MM.1S (cell line): ENCODE measurements at regions not wholly inside any gene's neighbourhood (a gene's known extent, or its start where the extent isn't known, plus 50 kb on each side); places are given as distances from the start of the nearest gene placed in this dataset.
A peak's percentile ranks its signal among the peaks of the same experiment; 100 is the strongest.
"Not testable (repeated sequence)": the region's sequence is repeated elsewhere in the genome, so short reads cannot be mapped to it uniquely, and the experiment has no call there.

Source experiments
- DNase-seq: peaks from one replicate; pipeline ENCODE4 v3.0.0-alpha.2; 2015
- H2AFZ ChIP-seq: fragments of 300-600 bp; sonication (generic); 2 replicates; pipeline ENCODE4 v1.6.0; 2016; ENCODE audit warnings: antibody characterized with exemption, low read length
- H3F3A ChIP-seq: fragments of 300-600 bp; sonication (generic); 2 replicates; pipeline ENCODE4 v1.6.1; 2016; ENCODE audit warnings: mild to moderate bottlenecking, antibody characterized with exemption, low read length, moderate library complexity, mixed read lengths; ENCODE audit not compliant: insufficient read depth
- H3K27ac ChIP-seq: fragments of 300-600 bp; sonication (generic); 2 replicates; pipeline ENCODE4 v1.5.1; 2016; ENCODE audit warnings: mild to moderate bottlenecking, low read length
- H3K27me3 ChIP-seq: fragments of 300-600 bp; sonication (generic); replicated peaks from 2 replicates; pipeline ENCODE4 v1.6.0; 2016; ENCODE audit warnings: low read length; ENCODE audit not compliant: insufficient read depth
- H3K36me3 ChIP-seq: fragments of 300-600 bp; sonication (generic); replicated peaks from 2 replicates; pipeline ENCODE4 v1.6.1; 2016; ENCODE audit warnings: mild to moderate bottlenecking, low read length, mixed read lengths; ENCODE audit not compliant: insufficient read depth
- H3K4me1 ChIP-seq: fragments of 300-600 bp; sonication (generic); 2 replicates; pipeline ENCODE4 v1.6.1; 2016; ENCODE audit warnings: low read length, mixed read lengths
- H3K4me2 ChIP-seq: fragments of 300-600 bp; sonication (generic); 2 replicates; pipeline ENCODE4 v1.6.0; 2016; ENCODE audit warnings: low read depth, low read length
- H3K4me3 ChIP-seq: fragments of 300-600 bp; sonication (generic); 2 replicates; pipeline ENCODE4 v1.5.1; 2016; ENCODE audit warnings: low read length, mixed read lengths
- H3K79me2 ChIP-seq: fragments of 300-600 bp; sonication (generic); 2 replicates; pipeline ENCODE4 v1.6.1; 2016; ENCODE audit warnings: mixed run types, low read length, mixed read lengths
- H3K9ac ChIP-seq: fragments of 300-600 bp; sonication (generic); 2 replicates; pipeline ENCODE4 v1.6.1; 2016; ENCODE audit warnings: low read length, mixed read lengths
- H3K9me2 ChIP-seq: fragments of 300-600 bp; sonication (generic); replicated peaks from 2 replicates; pipeline ENCODE4 v1.6.1; 2016; ENCODE audit warnings: mild to moderate bottlenecking, low read length, mixed read lengths; ENCODE audit not compliant: insufficient read depth
- H3K9me3 ChIP-seq: fragments of 300-600 bp; sonication (generic); replicated peaks from 2 replicates; pipeline ENCODE4 v1.6.1; 2016; ENCODE audit warnings: mild to moderate bottlenecking, low read length, mixed read lengths; ENCODE audit not compliant: insufficient read depth
- H4K20me1 ChIP-seq: fragments of 300-600 bp; sonication (generic); 2 replicates; pipeline ENCODE4 v1.6.1; 2016; ENCODE audit warnings: mild to moderate bottlenecking, low read length, moderate library complexity, mixed read lengths; ENCODE audit not compliant: insufficient read depth
- EZH2 ChIP-seq: fragments of 300-600 bp; sonication (generic); optimal IDR thresholded peaks from 2 replicates; pipeline ENCODE3; 2017; ENCODE audit warnings: low read depth, mild to moderate bottlenecking, antibody characterized with exemption, low read length, mixed read lengths
- EZH2phosphoT487 ChIP-seq: fragments of 300-600 bp; sonication (generic); IDR thresholded peaks from 2 replicates; pipeline ENCODE4 v1.6.1; 2018; ENCODE audit warnings: antibody characterized with exemption, low read length
- TF ChIP-seq, protein P1 (sequence below): fragments of 300-600 bp; sonication (generic); IDR thresholded peaks from 2 replicates; pipeline ENCODE4 v1.5.1; 2016; ENCODE audit warnings: antibody characterized with exemption, low read length, mixed read lengths

DNA sequence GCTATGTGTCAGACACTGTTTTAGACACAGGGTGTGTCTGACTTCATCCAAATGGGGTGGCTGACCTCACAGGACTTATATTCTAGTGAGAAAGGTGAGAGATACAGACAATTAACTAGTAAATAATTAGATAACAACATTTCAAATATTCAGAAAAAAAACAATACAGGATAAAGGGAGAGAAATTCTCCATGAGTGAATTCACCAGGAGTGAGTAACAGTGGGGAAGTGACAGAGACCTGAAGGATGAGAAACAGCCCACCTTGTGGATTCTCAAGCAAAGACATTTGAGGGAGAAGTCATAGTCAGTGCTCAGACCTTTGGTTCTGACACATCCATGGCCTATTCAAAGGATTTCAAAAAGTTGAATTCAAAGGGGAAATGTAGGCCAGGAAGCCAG, 627.9 kb downstream of the IQCM start:
- no peaks in the 10 kb centered on the region for H3K27me3 ChIP-seq
- no peak overlapping the region for H2AFZ ChIP-seq
- no peaks in the 10 kb centered on the region for H4K20me1 ChIP-seq
- H3K79me2 ChIP-seq: no peaks in the 10 kb centered on the region
- no peaks in the 10 kb centered on the region for H3K36me3 ChIP-seq
- no peak overlapping the region for H3K4me3 ChIP-seq
- no peak overlapping the region for H3K4me2 ChIP-seq
- no peak overlapping the region for H3K9ac ChIP-seq
- H3F3A ChIP-seq: no peaks in the 10 kb centered on the region
- H3K4me1 ChIP-seq: no peaks in the 10 kb centered on the region
- H3K9me2 ChIP-seq: no peaks in the 10 kb centered on the region
- H3K27ac ChIP-seq: no peak overlapping the region
- TF ChIP-seq, protein P1, sequence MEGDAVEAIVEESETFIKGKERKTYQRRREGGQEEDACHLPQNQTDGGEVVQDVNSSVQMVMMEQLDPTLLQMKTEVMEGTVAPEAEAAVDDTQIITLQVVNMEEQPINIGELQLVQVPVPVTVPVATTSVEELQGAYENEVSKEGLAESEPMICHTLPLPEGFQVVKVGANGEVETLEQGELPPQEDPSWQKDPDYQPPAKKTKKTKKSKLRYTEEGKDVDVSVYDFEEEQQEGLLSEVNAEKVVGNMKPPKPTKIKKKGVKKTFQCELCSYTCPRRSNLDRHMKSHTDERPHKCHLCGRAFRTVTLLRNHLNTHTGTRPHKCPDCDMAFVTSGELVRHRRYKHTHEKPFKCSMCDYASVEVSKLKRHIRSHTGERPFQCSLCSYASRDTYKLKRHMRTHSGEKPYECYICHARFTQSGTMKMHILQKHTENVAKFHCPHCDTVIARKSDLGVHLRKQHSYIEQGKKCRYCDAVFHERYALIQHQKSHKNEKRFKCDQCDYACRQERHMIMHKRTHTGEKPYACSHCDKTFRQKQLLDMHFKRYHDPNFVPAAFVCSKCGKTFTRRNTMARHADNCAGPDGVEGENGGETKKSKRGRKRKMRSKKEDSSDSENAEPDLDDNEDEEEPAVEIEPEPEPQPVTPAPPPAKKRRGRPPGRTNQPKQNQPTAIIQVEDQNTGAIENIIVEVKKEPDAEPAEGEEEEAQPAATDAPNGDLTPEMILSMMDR: no peak
- no peak for TF ChIP-seq EZH2
- no peak for DNase-seq
- no peaks in the 10 kb centered on the region for H3K9me3 ChIP-seq

DNA sequence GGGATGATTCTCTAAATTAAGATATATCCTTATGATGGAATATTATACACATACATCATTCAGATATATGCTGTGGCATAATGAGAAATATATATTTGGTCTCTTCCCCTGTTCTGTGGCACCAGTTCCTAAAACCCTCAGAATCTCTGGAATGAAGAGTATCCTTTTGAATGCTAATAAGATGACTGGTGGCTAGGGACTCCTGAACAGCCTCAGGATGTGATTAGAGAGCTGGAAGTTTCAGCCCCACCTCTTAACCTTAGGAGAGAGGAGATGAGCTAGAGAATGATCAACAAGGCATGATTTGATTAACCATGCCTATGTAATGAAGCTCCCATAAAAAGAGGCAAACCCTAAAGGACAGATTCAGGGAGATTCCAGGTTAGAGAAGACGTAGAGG, 632.0 kb downstream of the IQCM start:
- Histone ChIP-seq H3K4me2 (no peak overlapping the region), H3K79me2 (no peaks in the 10 kb centered on the region), H3K9ac (no peak overlapping the region), H3K27me3 (no peaks in the 10 kb centered on the region), H3K4me1 (no peaks in the 10 kb centered on the region), H3K27ac (no peak overlapping the region), H3K9me3 (no peaks in the 10 kb centered on the region), H3K9me2 (no peaks in the 10 kb centered on the region), H3K4me3 (no peak overlapping the region), H3K36me3 (no peaks in the 10 kb centered on the region), H4K20me1 (no peaks in the 10 kb centered on the region), H3F3A (no peaks in the 10 kb centered on the region), H2AFZ (no peak overlapping the region)
- no peak for TF ChIP-seq EZH2phosphoT487
- TF ChIP-seq EZH2: no peak
- TF ChIP-seq, protein P1: no peak
- DNase-seq: no peak

DNA sequence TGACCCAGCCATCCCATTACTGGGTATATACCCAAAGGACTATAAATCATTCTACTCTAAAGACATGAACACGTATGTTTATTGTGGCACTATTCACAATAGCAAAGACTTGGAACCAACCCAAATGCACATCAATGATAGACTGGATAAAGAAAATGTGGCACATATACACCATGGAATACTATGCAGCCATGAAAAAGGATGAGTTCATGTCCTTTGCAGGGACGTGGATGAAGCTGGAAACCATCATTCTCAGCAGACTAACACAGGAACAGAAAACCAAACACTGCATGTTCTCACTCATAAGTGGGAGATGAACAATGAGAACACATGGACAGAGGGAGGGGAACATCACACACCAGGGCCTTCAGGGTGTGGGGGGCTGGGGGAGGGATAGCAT, 634.2 kb downstream of the IQCM start:
- H3F3A ChIP-seq, H3K9ac ChIP-seq, H2AFZ ChIP-seq, H3K4me3 ChIP-seq, H4K20me1 ChIP-seq, DNase-seq, H3K27ac ChIP-seq, H3K9me3 ChIP-seq, H3K4me2 ChIP-seq, H3K36me3 ChIP-seq, H3K9me2 ChIP-seq, H3K79me2 ChIP-seq, H3K4me1 ChIP-seq, H3K27me3 ChIP-seq: not testable (repeated sequence)

DNA sequence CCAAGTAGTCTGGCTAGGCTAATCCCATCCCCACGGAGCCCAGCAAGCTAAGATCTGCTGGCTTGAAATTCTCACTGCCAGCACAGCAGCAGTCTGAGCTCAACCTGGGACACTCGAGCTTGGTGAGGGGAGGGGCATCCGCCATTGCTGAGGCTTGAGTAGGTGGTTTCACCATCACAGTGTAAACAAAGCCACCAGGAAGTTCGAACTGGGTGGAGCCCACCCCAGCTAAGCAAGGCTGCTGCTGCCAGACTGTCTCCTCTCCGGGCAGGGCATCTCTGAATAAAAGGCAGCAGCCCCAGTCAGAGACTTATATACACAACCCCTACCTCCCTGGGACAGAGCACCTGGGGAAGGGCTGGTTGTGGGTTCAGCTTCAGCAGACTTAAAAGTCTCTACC, 639.6 kb downstream of the IQCM start:
- no peak overlapping the region for H3K4me3 ChIP-seq
- no peaks in the 10 kb centered on the region for H3F3A ChIP-seq
- H3K36me3 ChIP-seq: no peaks in the 10 kb centered on the region
- no peak for TF ChIP-seq EZH2
- TF ChIP-seq, protein P1: no peak
- no peak for TF ChIP-seq EZH2phosphoT487
- no peaks in the 10 kb centered on the region for H3K27me3 ChIP-seq
- H2AFZ ChIP-seq: peak overlapping the region; percentile 69
- DNase-seq: peak; percentile 59
- H4K20me1 ChIP-seq: no peaks in the 10 kb centered on the region
- H3K4me1 ChIP-seq: no peaks in the 10 kb centered on the region
- no peak overlapping the region for H3K9ac ChIP-seq
- H3K4me2 ChIP-seq: peak overlapping the region; percentile 39; the same call in 1 of the 2 replicates
- H3K27ac ChIP-seq: no peak overlapping the region
- no peaks in the 10 kb centered on the region for H3K79me2 ChIP-seq
- H3K9me3 ChIP-seq: no peaks in the 10 kb centered on the region
- H3K9me2 ChIP-seq: no peaks in the 10 kb centered on the region
